Embryonic facial prominence (tissue), 1 donor: ENCODE measurements at regions not wholly inside any gene's neighbourhood (a gene's known extent, or its start where the extent isn't known, plus 50 kb on each side); places are given as distances from the start of the nearest gene placed in this dataset.

ENCODE experiments used
- DNase-seq: peaks from one replicate; pipeline ENCODE4 v3.0.0-alpha.2; 2016; ENCODE audit errors: extremely low spot score

DNA sequence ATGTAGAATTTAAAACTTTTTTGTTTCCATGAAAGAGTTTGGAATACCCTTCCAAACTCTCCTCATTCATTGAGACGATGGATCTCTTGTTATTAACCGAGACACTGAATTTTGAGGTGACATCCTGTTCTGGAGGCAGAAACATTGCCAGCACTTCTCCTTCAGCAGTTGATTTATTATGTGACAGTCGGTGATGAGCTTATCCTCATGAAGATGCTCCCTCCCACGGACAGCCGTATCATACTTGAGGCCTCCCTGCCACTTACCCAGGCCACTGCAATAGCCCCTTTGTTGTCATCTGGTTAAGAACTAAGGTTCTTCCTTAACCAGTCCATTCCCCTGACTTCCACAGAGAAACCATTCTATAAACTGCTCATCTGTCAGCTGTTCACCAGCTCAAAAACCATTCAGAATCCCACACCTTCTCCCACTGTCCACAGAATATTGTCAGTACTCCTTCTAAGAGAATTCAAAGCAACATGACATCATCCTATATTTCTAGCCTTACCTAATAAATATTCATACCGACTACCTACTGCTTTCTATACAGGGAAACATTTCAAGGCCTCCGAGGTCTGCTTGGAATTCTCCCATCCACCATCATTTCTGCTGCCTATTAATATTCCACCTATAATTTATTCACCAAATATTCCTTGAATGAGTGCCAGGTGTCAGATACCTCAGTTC, 139.0 kb upstream of the TRIB2 start:
- no peak for DNase-seq

DNA sequence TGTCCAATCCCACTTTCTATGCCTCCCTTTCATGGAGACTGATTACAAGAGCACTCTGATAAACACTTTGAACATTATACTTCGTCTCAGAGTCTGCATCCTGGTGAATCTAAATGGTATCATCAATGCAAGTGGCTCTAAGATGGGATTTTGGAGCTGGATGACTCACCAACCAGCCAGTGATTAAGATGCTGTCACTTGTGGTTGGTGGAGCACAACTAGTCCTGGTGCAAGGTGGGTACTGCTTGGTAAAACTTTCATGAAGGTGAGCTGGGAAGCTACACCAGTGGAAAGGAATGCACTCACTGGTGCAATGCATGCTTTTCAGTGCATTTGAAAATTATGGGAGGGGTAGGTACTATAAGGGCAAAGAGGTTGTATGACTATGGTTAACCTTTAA, 137.7 kb upstream of the TRIB2 start:
- DNase-seq = no peak

DNA sequence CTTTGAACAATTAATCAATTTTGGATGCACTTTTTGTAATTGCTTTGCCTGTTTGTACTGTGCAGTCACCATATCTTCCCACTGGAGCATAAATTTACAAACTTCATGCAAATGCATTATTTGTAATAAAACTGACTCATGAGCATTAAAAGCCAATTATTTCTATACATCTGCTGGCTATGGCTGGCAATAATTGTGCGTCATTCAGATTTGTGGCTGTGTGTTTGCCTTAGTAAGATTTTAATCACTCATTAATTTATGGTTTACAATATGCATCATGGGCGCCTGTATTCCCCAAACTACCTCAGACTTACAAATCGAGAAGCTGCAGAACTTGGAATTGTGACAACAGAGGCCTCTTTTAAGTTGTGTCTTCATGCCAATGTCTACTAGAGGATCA, 132.4 kb upstream of the TRIB2 start:
- DNase-seq = no peak

DNA sequence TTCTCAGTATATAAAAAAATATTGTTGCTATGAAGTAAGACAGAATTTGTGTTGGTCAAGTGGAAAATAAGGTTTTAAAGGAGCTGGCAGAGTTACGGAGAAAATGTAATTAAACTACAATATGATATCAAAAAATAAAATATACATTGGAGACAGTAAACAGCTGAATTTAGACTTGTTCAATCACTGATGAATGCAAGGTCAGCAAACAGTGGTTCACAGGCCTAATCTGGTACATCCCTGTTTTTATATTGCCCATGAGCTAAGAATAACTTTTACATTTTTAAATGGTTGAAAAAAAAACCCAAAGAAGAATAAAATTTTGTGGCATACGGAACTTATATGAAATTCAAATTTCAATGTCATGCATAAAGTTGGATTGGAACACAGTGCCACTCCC, 131.0 kb upstream of the TRIB2 start:
- no peak for DNase-seq

DNA sequence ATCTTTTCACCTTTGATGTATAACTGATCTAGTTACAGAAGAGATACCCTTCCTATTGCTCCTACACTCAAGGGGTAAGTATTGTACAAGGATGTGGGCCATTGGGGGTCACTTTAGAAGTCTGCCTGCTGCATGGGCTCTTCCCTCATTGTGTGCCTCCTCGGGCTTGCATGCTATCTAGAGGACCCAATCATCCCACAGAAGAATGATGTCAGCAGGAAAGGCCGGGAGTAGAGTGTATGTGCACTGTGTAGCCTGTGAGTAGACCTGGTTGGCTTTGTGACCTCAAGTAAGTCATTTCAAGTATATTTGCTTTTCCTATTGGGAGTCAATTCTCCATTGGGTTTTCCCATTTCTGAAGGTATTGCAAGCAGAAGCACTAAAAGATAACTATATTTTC, 129.5 kb upstream of the TRIB2 start:
- DNase-seq = no peak

DNA sequence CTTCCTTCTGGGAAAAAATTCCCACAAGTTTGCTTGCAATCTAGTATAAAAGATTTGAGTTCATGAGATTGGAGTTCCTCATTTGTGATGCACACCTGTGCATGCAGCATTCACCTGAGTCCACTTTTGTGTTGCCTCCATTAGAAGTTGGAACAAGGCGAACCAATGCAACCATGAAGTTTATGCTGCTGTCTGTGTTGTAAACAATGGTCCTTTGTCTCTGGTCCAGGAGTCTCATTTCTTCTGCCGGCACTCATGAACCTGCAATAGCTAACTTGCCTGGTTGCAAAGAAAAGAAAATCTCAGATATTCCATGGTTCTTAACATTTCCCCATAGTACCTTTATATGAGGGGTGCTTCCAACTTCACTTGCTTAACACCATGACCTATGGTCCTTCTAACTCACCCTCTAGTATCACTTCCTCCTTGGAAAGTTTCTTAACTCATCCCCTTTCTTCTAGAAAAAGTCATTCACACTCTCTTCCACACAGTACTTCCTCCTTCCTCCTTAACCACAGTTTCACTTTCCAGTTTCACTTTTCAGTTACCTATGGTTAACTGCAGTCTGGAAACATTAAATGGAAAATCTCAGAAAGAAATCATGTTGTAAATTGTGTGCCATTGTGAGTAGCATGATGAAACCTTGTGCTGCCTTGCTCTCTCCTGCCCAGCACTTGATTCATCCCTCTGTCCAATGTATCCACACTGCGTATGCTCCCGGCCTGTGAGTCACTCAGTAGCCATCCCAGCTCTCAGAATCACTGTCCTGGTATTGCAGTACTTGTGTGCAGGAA, 128.8 kb upstream of the TRIB2 start:
- no peak for DNase-seq

DNA sequence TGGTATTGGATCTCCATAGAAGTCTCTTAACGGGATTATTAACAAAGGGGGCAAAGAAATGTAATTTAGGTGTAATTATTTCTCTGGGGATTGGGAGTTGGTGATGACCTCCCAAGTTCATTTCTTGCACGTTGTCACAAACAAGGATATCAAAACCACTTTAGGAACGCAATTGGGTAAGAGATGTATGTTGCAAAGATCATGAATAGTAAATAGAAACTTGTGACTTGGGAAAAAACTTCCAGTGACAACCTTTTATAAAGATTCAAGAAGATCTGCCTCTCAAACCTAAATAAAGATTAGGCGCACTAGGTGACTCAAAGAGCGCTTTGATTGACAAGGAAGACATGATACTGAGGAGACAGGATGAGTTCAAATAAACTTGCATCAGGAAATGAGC, 127.8 kb upstream of the TRIB2 start:
- no peak for DNase-seq

DNA sequence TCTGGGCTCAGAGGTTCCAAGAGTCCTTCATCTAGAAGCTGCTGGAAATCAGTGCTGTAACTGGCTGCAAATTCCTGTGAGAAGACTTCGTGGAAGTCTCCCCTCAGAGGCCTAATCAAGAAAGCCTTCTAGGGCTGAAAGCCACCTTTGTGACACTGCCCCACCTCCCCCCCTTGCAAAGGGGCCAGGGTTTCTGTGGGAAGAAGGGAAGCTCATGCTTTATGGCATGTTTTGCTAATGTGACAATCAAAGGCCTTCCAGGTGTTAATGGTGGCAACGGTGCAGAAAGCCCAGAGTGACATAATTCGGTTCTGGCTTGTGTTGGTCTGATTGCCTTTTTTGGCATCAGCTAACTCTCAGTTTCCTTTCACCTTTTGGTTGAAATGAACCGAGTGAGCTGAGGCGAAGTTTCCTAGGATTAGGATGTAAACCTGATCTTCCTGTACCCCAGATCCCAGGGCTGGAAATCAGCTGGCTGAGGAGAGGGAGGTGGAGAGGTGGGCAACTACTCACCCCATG, 126.9 kb upstream of the TRIB2 start:
- no peak for DNase-seq

DNA sequence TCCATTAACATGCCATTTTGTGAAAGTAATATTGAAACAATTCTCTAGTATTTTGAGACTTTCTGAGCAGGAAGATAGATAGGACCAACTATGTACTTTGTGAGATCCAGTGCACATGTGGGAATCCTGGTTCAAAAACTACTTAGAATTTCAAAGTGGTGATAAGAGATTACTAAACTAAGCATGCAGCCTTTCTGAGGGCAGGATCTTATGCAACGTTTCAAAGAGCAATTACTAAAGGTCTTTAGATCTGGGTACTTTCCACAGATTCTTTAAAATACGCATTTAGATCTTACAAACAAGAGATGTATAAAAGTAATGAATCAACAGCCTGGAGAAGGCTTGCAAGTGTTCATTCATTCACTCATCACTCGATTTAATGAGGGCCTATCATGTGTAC, 124.4 kb upstream of the TRIB2 start:
- no peak for DNase-seq

DNA sequence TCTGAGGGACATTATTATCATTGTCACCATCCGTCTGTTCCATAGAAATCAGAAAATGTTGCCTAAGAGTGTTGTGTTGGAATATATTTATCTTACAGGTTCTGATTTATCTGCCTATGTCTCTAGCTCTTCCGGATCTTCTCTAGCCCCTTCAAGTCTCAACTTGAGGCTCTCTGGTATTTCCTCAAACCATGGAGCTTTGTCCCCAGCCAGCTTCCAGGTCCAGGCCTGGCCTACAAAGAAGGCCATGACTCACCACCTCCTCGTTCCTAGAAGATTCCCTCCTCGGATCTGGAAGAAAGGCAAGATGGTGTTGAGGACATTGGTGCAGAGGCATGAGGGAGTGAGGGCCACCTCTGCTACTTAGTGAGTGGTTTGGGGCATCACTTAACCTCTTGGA, 122.1 kb upstream of the TRIB2 start:
- DNase-seq = no peak

DNA sequence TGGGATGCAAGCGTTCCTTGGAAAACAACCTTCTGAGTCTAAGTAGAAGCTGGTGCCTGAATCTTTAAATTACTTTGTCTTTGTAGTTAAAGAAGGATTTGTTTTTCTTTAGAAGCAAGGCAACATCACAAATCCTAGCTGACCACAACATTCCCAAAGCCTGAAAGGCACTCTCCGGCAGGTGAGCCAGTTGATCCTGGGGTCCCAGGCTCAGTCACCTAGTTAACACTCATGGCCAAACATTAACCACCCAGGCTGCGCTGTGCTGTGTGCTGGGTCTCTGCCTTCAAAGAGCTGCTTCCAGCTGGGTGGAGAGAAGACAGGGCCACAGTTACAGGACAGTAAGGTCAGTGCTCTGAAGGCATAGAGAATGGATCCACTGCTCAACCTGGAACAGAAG, 120.0 kb upstream of the TRIB2 start:
- no peak for DNase-seq

DNA sequence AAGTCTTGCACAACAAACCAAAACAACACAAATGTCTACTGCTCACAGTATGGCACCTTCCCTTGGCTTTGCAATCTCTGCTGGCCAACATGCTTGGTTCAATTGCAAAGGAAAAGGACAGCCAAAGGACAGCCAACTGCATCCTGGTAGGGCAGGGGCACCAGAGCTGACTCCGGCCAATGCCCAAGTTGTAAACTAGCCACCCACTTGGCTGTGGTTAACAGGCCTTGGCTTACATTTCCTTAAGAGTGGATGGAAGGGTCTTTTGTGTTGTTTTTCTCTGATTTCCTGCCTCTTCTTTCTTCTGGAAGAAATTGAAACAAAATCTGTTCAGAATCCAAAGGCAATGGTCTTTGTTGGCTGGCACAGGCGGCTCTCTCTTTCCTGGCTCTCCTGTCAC, 119.1 kb upstream of the TRIB2 start:
- no peak for DNase-seq

DNA sequence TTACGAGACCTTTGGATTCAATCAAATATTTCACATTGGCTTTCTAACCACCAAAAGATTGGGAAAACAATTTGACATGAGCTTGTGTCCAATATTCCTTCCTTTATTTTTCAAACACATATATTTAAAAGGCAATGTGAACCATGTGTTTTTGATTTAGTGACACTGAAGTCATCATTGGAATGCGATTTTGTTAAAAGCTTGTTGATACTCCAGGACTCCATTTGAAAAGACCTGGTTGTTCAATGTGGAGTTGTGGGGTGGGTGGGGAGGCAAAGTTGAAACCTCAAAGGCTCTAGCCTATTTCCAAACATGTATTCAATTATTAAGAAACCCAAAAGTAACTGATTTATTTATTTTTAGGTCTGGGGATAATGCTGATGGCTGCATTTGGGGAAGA, 114.1 kb upstream of the TRIB2 start:
- DNase-seq = no peak

DNA sequence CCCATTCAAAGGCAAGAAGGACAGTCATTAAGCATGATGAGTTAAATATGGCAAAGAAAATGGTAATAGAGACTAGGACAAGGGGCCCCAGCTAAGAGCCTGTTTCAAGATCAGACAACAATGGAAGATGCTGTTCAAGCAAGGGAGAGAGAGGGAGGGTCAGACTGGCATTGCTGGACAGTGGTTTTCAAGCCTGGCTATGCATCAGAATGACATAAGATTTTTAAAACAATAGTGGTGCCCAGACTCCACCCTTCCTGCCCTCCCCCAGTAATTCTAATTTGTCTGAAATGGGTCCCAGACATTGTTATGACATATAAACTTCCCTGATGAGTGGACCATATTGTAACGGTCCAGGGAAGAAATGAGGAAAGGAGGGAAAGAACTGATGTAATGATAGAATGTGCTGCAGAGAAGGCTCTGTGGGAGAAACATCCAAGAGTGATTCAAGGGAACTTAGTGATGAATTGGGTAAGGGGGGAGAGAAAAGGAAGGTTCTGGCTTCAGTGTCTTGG, 112.9 kb upstream of the TRIB2 start:
- DNase-seq = no peak

DNA sequence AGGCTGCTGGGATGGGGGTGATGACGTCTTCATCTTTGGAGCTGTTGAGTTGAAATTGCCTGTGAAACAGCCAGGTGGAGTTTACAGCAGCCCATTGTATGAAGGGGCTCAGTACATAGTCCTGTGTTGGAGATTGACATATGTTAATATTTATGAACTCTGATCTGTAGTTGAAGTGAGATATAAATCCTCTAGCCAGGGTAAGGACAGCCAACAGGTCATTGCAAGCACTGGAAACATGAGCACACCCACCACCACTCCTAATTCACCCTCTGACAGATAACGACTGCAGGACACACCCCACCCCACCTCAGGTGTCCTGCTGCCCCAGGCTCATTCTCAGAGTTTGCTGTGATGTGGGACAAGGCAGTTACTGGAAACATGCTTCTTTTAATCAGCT, 112.4 kb upstream of the TRIB2 start:
- DNase-seq = no peak

DNA sequence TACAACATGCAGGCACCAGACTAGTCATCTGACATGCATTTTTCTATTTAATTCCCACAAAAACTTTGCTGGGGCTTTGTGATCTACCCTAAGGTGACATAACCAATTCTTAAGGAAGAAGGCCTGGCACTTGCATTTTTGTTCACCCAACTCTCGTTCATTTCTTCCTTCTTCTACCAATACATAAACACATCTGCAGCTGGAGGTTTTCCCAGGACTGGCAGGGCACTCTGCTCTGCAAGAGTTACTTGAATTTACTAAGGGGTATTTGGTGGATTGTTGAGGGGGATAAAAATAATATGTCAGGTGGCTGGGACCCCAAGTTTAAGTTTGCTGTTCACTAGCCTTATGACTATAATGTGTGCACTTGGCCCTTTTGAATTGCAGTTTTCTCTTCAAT, 111.4 kb upstream of the TRIB2 start:
- no peak for DNase-seq

DNA sequence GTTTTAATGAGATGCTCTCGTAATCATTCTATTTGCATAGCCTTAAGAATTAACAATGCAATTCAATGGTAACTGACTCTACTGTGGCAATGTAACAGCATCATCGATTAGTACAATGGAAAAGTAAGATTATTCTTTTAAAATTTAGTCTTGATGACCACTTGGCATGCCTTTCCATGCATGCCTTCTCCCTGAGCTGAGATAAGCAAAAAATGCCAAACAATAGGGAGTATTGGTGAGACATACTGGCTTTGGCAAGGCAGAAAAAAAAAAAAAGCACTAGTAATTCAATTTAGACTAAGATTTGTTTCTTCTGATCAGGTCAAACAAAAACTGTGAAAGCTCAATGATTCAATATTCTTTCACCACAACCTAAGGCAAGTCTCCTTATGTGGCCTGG, 110.8 kb upstream of the TRIB2 start:
- no peak for DNase-seq

DNA sequence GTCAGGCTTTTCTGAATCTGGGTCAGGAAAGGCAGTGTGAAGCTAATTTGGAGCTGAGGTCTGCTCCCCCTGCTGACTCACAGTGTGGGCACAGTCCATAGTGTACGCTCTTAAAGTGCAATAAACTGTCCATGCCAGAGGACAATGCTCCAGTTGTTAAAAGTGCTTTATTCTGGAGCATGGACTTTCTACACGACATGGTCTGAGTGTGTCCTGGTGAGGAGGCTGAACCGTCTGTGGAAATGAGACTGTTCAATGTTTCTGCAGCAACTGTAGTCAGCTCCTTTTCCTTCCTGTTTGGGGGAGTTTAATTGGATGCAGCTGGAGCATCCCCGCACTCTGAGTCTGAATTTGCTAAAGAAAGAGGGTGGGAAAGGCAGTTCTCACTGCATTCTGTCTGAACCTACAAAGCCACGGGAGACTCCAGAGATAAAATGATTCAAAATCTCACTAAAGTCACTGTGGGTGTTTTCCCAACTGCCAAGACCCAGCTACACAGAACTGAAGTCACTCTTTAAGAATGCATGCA, 110.2 kb upstream of the TRIB2 start:
- peak; percentile 19 for DNase-seq

DNA sequence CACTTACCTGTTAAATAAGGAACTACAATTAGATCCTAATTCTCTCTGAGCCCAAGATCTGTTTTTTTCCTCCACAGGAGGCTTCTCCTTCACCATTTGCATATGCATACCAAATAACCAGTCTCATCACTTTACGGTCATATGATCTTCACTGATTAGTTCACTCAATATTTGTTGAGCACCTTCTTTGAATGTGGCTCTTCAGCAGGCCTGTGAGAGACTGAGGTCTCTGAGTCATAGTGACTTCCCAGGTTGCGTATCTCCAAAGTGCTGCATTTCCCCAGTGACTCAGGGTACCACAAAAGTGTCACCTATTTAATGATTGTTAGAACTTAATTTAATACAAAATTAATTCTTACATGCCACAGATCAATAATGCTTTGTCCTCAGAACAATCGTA, 108.8 kb upstream of the TRIB2 start:
- DNase-seq = no peak

DNA sequence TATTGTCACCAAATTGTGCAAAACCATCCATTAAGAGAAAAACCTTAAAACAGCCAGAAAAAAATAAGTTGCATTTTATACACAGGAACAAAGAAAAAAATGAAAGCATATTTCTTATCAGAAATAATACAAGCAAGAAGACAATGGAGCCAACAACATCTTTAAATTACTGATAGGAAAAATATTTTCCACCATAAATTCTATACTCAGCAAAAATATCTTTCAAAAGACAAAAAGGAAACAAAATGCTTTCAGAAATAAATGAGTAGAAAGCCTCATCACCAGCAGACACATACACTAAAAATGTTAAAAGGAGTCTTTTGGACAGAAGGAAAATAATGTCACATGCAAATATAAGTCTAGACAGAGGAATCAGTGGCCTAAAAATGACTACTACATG, 106.4 kb upstream of the TRIB2 start:
- DNase-seq = no peak

DNA sequence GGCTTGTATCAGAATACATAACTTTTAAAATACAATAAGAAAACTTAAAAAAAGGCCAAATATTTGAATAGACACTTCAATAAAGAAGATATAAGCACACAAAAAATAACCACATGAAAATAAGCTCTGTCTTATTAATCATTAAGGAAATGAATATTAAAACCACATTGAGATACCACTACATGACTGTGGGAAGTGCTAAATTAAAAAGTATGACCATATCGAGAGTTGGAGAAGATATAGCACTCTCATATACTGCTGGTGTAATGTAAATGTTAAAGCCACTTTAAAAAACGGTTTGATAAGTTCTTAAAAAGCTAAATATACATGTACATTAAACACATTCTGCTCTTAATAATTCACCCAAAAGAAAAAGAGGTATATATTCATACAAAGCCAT, 104.6 kb upstream of the TRIB2 start:
- DNase-seq = no peak

DNA sequence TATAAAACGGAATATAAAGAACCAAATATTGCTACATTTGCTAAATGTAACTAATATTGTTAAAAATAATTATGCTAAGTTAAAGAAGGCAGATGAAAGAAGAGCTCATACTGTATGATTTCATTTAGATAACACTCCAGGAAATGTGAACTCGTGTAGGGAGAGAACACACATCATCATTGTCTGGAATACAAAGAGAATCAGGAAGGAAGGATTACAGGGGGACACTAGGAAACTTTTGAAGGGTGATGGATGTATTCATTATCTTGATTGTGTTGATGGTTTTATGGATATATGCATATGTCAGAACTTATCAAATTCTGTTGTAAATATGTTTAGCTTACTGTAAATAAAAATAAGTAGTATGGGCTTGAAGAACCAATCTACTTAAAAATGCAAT, 104.1 kb upstream of the TRIB2 start:
- DNase-seq = no peak
